ENCODE measurements at regions not wholly inside any gene's neighbourhood (a gene's known extent, or its start where the extent isn't known, plus 50 kb on each side); places are given as distances from the start of the nearest gene placed in this dataset.

GRCh38 chr20:4370851-4371250, 121.8 kb upstream of the ADRA1D start:
- TF ChIP-seq, protein P1, sequence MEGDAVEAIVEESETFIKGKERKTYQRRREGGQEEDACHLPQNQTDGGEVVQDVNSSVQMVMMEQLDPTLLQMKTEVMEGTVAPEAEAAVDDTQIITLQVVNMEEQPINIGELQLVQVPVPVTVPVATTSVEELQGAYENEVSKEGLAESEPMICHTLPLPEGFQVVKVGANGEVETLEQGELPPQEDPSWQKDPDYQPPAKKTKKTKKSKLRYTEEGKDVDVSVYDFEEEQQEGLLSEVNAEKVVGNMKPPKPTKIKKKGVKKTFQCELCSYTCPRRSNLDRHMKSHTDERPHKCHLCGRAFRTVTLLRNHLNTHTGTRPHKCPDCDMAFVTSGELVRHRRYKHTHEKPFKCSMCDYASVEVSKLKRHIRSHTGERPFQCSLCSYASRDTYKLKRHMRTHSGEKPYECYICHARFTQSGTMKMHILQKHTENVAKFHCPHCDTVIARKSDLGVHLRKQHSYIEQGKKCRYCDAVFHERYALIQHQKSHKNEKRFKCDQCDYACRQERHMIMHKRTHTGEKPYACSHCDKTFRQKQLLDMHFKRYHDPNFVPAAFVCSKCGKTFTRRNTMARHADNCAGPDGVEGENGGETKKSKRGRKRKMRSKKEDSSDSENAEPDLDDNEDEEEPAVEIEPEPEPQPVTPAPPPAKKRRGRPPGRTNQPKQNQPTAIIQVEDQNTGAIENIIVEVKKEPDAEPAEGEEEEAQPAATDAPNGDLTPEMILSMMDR (IDR thresholded peaks at IDR 0.05; ENCODE audit: borderline replicate concordance, extremely low read depth, low read length, poor library complexity, severe bottlenecking) = no peak
- no peak for TF ChIP-seq EZH2 (IDR thresholded peaks at IDR 0.05; ENCODE audit: borderline replicate concordance, low read depth, low read length, severe bottlenecking)

Data from DND-41 (cell line).